ENCODE measurements at regions not wholly inside any gene's neighbourhood (a gene's known extent, or its start where the extent isn't known, plus 50 kb on each side); places are given as distances from the start of the nearest gene placed in this dataset.

GRCh38 chr2:150937030-150937429 lies 324.6 kb downstream of the RBM43 start:
- no peak overlapping the region for H3K4me3 ChIP-seq (ENCODE audit: low read length)
- TF ChIP-seq CTCF (conservative IDR thresholded peaks at IDR 0.05; ENCODE audit: low read length), result no peak

GRCh38 chr2:150931451-150931850 lies 330.2 kb downstream of the RBM43 start:
- no peak for DNase-seq (ENCODE audit: low read depth)
- no peak overlapping the region for H3K4me3 ChIP-seq (ENCODE audit: low read length)
- TF ChIP-seq CTCF (conservative IDR thresholded peaks at IDR 0.05; ENCODE audit: low read length), result no peak

More at GRCh38 chr2:150937030-150937429, 324.6 kb downstream of the RBM43 start:
- DNase-seq (ENCODE audit: low read depth), result no peak

GRCh38 chr2:150925611-150926010 lies 336.1 kb downstream of the RBM43 start:
- no peak for DNase-seq (ENCODE audit: low read depth)
- no peak overlapping the region for H3K4me3 ChIP-seq (ENCODE audit: low read length)
- no peak for TF ChIP-seq CTCF (conservative IDR thresholded peaks at IDR 0.05; ENCODE audit: low read length)

GRCh38 chr2:150924878-150925277 lies 336.8 kb downstream of the RBM43 start:
- DNase-seq (ENCODE audit: low read depth), result no peak
- TF ChIP-seq CTCF (conservative IDR thresholded peaks at IDR 0.05; ENCODE audit: low read length), result no peak
- H3K4me3 ChIP-seq (ENCODE audit: low read length), result no peak overlapping the region

GRCh38 chr2:150919901-150920300 lies 341.8 kb downstream of the RBM43 start:
- no peak for TF ChIP-seq CTCF (conservative IDR thresholded peaks at IDR 0.05; ENCODE audit: low read length)
- no peak overlapping the region for H3K4me3 ChIP-seq (ENCODE audit: low read length)
- peak; percentile 18 for DNase-seq (ENCODE audit: low read depth)

GRCh38 chr2:150917961-150918713 lies 343.5 kb downstream of the RBM43 start:
- no peak for DNase-seq (ENCODE audit: low read depth)
- no peak overlapping the region for H3K4me3 ChIP-seq (ENCODE audit: low read length)
- TF ChIP-seq CTCF (conservative IDR thresholded peaks at IDR 0.05; ENCODE audit: low read length), result no peak

All from AG10803 (cell line).